Naive thymus-derived CD8-positive, alpha-beta T cell (primary cell): ENCODE measurements at regions not wholly inside any gene's neighbourhood (a gene's known extent, or its start where the extent isn't known, plus 50 kb on each side); places are given as distances from the start of the nearest gene placed in this dataset.

Experiments used
- ATAC-seq, 2 donors: fragments of 150-1000 bp; cut with Tn5 transposase in 1 of 2; sonication (Bioruptor Pico), chemical (Tn5 transposase) in 1 of 2; 1 replicate in 1 of 2; 2 replicates in 1 of 2; pipeline ENCODE4 v1.10.0; 2021; ENCODE audit warnings: mild to moderate bottlenecking in 2 of 2, moderate library complexity in 2 of 2
- POLR2A ChIA-PET: fragments of 350-600 bp; sonication (Branson Sonifier 250); formaldehyde crosslinking; loops from one replicate; lab custom pipeline; 2021; ENCODE audit warnings: antibody characterized with exemption; lab: Charles Lee
- DNase-seq, 10 donors: peaks; one replicate each; pipeline versions ENCODE4 v3.0.0 to v3.0.0-alpha.2; 2020 to 2022
- H3K27ac Mint-ChIP-seq, 10 donors: one replicate each; pipeline ENCODE4 v1.8.0; 2020 to 2022; ENCODE audit warnings: mild to moderate bottlenecking in 10 of 10, mixed read lengths in 10 of 10, moderate library complexity in 4 of 10, inconsistent platforms in 1 of 10
- H3K27me3 Mint-ChIP-seq, 5 donors: one replicate each; pipeline ENCODE4 v1.8.0; 2021 to 2022; ENCODE audit warnings: mixed read lengths in 5 of 5
- H3K36me3 Mint-ChIP-seq, 3 donors: one replicate each; pipeline ENCODE4 v1.8.0; 2020 to 2022; ENCODE audit warnings: mixed read lengths in 3 of 3, mild to moderate bottlenecking in 2 of 3, inconsistent platforms in 1 of 3
- H3K4me1 Mint-ChIP-seq, 4 donors: one replicate each; pipeline ENCODE4 v1.8.0; 2021 to 2022; ENCODE audit warnings: mixed read lengths in 4 of 4
- H3K4me3 Mint-ChIP-seq, 10 donors: one replicate each; pipeline ENCODE4 v1.8.0; 2020 to 2022; ENCODE audit warnings: mild to moderate bottlenecking in 10 of 10, mixed read lengths in 10 of 10, moderate library complexity in 6 of 10, inconsistent platforms in 1 of 10
- H3K9me3 Mint-ChIP-seq, 9 donors: one replicate each; pipeline ENCODE4 v1.8.0; 2020 to 2022; ENCODE audit warnings: mixed read lengths in 9 of 9, mild to moderate bottlenecking in 3 of 9, inconsistent platforms in 1 of 9, moderate library complexity in 1 of 9

DNA sequence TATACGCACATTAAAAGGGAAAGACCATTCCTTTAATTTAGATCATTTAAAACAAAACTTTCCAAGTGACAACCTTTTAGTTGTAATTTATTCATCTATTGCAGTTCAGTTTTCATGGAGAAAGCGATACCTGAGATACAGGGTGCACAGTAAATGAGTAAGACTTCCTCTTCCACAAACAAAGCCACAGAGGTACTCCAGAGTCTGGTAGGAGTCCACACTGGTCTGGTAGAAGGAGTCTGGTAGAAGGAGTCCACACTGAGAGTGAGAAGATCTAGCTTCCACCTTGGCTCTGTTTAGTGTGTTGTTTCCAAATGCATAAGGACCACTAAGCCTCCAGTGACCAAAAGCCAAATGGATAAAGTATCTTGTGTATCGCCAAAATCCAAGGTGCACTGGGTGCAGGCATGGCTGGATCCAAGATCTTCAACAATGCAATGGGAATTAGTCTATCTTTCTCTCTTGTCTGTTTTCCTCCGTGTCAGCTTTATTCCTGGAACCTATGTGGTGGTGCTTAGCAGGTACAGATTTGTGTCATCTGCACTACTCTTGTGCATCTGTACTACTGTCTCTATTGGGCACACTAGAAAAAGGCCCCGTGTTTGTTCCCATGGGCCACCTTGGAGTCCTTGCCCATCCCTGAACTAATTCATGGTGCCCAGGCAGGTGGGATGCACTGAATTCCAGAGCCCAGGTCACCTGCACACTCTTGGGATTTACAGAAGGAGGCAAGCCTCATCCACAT, 331.1 kb downstream of the BCL11B start:
- DNase-seq, result no peak
- POLR2A ChIA-PET, result interaction anchor here (0.6 kb wide), 1 partner anchor 100 kb away, joined by 4 read pairs; no protein-coding TSS in a partner anchor
- no peaks in the 10 kb centered on the region for H3K36me3 Mint-ChIP-seq

DNA sequence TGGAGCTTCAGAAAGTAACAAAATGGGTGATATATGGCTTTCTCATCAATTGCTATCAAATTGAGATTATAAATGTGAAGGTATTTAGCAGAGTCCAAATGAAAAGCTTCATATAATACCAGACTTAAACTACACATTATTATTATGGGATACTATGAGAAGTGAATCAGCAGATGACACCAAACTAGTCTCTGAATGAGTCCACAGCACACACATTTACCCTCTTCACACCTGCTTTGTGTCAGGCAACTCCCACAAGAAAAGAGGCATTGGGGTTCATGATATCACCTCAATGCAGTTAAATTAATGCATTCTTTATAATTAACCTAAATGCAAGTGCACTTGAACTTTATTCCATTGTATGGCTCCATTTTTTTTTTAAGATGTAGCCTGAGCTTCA, 330.5 kb downstream of the BCL11B start:
- POLR2A ChIA-PET, result interaction anchor here (0.6 kb wide), 1 partner anchor 100 kb away, joined by 4 read pairs; no protein-coding TSS in a partner anchor
- peaks cover 30 to 52% (median 37%) of the 10 kb centered on the region in 4 donors for H3K4me1 Mint-ChIP-seq

More for the DNA sequence above, 331.1 kb downstream of the BCL11B start:
- Mint-ChIP-seq H3K27ac (peak overlapping the region in 1 of 10 donors; percentile 8), H3K9me3 (peaks cover 0 to 12% (median 0%) of the 10 kb centered on the region in 9 donors), H3K27me3 (no peaks in the 10 kb centered on the region), H3K4me1 (peaks cover 30 to 54% (median 43%) of the 10 kb centered on the region in 4 donors), H3K4me3 (peak overlapping the region in 1 of 10 donors; percentile 2)
- ATAC-seq, result no peak

DNA sequence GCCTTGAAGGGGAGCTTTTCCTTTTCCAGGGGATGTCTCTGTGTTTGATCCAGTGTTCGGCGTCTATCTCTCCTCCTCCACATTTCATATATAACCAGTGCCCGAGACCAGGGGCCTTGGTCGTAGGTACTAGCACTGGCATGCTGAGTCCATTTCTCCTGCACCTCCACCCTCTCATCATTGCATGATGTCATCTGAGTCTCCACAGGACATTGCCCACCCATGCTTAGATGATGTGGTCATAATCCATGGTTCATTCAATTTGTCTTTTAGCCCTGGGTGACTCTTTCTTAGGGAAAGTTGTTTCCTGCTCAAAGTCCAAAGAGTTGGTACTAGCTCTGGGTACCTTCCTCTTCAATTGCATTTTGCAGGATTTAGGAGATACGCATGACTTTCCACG, 328.1 kb downstream of the BCL11B start:
- Mint-ChIP-seq H3K4me3 (peak overlapping the region in 1 of 10 donors; percentile 4), H3K4me1 (peaks cover 25 to 46% (median 31%) of the 10 kb centered on the region in 4 donors), H3K36me3 (no peaks in the 10 kb centered on the region), H3K27ac (peak overlapping the region in 2 of 10 donors; percentile 43 to 67), H3K27me3 (no peaks in the 10 kb centered on the region), H3K9me3 (no peaks in the 10 kb centered on the region)
- no peak for ATAC-seq
- DNase-seq, result no peak
- POLR2A ChIA-PET, result interaction anchor here (1.0 to 1.9 kb wide), 3 partner anchors 10 to 41 kb away, joined by 3 to 4 read pairs (median 3); no protein-coding TSS in a partner anchor

More for the DNA sequence above, 330.5 kb downstream of the BCL11B start:
- Mint-ChIP-seq H3K27ac (no peak overlapping the region), H3K36me3 (no peaks in the 10 kb centered on the region), H3K27me3 (no peaks in the 10 kb centered on the region), H3K9me3 (peaks cover 0 to 12% (median 0%) of the 10 kb centered on the region in 9 donors), H3K4me3 (no peak overlapping the region)
- no peak for DNase-seq
- ATAC-seq, result no peak

DNA sequence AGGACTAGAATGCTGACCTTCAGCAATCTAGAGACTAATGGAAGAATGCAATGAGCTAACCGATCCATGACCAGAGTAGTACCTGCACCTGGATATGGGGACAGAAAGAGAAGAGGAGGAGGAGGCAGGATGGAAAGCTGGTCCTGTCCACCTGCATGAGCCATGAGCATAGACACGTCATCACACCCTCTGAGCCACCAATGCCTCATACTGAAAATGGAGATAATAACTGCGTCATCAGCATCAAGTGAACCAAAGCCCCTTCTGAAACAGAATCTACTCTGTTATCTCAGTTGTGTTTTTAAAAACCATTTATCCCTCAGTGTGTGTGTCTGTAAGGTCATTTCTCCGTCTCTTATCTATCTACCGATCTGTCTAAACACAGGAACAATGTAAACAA, 327.0 kb downstream of the BCL11B start:
- H3K4me3 Mint-ChIP-seq, result no peak overlapping the region
- H3K4me1 Mint-ChIP-seq, result peaks cover 22 to 40% (median 27%) of the 10 kb centered on the region in 4 donors
- no peak for ATAC-seq

DNA sequence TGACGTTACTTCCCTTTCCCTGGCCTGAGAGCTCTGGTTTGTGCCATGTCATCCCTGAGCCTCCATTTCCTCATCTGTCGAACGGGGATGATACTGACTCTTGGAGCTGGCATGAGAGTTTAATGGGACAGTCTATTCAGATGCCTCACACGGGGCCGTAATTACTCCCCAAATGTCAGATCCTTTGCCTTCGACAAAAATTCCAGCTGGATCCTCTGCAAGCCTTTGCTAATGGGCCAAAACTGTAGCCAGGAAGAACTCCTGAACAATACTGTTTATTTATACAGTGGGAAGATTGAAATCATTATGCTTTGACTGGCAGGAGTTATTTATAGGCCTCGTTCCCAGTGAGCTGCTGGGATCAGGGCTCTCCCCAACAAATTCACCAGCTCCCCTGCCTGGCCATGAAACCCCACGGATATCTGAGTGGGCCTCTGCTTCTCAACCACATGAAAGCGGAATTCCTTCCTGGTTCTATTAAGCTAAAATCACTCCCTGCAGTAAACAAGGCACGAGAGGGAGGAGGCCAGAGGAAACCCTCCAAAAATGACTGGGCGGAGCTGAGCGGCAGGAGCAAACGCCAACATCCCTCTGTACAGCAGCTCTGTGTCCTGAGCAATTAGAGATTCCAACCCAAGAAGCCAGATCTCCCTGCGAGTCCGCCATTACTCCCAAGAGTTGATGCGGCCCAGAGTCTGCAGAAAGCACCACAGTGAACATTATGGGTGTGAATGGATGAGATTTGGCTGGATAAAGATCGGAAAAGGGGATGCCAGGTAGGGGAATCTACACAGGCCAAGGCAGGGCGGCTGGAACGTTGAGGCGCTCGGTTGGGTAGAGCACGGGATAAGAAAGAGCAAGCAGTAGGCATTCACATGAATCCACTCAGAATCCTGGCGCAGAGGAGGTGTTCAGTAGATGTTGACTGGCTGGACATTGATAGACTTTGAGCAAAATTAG, 326.1 kb downstream of the BCL11B start:
- Mint-ChIP-seq H3K4me3 (no peak overlapping the region), H3K4me1 (peaks cover 20 to 32% (median 27%) of the 10 kb centered on the region in 4 donors), H3K36me3 (no peaks in the 10 kb centered on the region), H3K27me3 (no peaks in the 10 kb centered on the region), H3K27ac (peak overlapping the region in 2 of 10 donors; percentile 22 to 54), H3K9me3 (no peaks in the 10 kb centered on the region)
- POLR2A ChIA-PET, result no interaction called here
- ATAC-seq (no peak), DNase-seq (no peak)

More for the DNA sequence above, 327.0 kb downstream of the BCL11B start:
- H3K27me3 Mint-ChIP-seq, result no peaks in the 10 kb centered on the region
- no peaks in the 10 kb centered on the region for H3K9me3 Mint-ChIP-seq
- peak overlapping the region in 1 of 10 donors; percentile 80 for H3K27ac Mint-ChIP-seq
- POLR2A ChIA-PET, result no interaction called here
- no peak for DNase-seq
- no peaks in the 10 kb centered on the region for H3K36me3 Mint-ChIP-seq

DNA sequence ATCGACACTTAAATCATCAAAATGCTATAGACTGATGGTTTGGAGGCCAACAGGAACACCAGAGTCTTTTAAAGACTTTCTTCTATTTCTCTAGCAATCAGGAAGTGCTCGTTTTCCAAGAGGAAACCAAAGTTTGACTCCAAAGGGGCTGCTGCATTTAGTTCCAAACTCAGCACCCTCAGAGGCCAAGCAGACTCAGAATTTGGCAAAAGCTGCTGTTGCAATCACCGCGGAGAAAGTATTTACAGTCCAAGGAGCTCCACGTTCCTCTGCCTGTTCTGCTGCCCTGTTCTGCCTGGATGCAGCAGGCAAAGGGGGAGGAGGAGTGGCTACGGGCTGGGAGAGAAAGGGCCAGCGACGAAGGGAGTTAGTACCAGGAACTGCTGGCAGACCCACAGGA, 325.1 kb downstream of the BCL11B start:
- Mint-ChIP-seq H3K9me3 (no peaks in the 10 kb centered on the region), H3K4me3 (no peak overlapping the region), H3K27ac (peak overlapping the region in 3 of 10 donors; percentile 43 to 69 (median 57)), H3K4me1 (peaks cover 20 to 32% (median 26%) of the 10 kb centered on the region in 4 donors), H3K27me3 (no peaks in the 10 kb centered on the region), H3K36me3 (no peaks in the 10 kb centered on the region)
- DNase-seq (no peak), ATAC-seq (no peak)
- POLR2A ChIA-PET, result no interaction called here

DNA sequence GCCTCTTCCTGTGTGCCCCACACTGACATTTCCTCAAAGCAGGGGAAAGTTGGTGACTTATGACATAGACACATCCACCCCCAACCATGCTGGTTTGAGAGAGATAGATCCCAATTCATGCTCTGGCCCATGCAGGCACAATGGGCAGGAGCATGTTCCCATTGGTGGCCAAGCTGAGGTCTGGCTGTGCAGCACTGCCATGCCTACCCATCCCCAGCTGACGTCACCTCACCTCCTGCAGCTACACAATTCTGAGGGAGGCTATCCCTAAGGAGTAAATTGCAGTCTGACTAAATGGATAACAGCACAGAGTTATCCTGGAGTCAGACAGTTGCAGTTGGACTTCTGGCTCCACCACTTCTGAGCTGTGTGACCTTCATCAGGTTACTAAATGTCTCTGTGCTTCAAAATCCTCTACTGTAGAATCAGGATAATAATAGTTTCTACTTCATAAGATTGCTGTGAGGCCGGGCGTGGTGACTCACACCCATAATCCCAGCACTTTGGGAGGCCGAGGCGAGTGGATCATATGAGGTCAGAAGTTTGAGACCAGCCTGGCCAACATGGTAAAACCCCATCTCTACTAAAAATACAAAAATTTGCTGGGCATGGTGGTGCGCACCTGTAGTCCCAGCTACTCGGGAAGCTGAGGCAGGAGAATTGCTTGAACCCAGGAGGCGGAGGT, 323.9 kb downstream of the BCL11B start:
- Mint-ChIP-seq H3K4me3 (no peak overlapping the region), H3K9me3 (no peaks in the 10 kb centered on the region), H3K27me3 (no peaks in the 10 kb centered on the region), H3K27ac (peak overlapping the region in 2 of 10 donors; percentile 33 to 69), H3K36me3 (no peaks in the 10 kb centered on the region), H3K4me1 (peaks cover 20 to 32% (median 25%) of the 10 kb centered on the region in 4 donors)
- POLR2A ChIA-PET, result interaction anchor here (1.1 to 1.3 kb wide), 2 partner anchors 10 to 23 kb away, joined by 3 to 4 read pairs; no protein-coding TSS in a partner anchor
- DNase-seq (no peak), ATAC-seq (no peak)

DNA sequence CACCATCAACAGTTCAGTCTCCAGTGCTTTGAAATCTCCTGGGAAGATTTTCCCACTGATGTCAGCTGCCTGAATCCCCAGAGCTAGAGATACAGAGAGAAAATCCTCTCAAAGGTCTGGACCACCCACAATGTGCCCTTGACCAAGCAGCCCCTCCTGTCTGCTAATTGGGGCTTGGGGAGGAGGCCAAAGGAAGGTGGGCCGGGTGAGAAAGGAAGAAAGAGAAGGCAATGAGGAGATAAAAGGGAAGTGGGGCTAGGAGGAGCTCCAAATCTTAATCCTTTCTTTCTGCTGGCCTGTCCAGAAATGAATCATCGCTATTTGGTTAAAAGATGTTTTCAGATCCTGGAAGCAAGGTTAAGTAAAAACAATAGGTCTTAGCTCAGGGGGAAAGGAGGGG, 322.9 kb downstream of the BCL11B start:
- ATAC-seq (no peak), DNase-seq (no peak)
- POLR2A ChIA-PET, result interaction anchor here (1.1 kb wide), 1 partner anchor 9 kb away, joined by 3 read pairs; no protein-coding TSS in a partner anchor
- Mint-ChIP-seq H3K36me3 (no peaks in the 10 kb centered on the region), H3K27me3 (no peaks in the 10 kb centered on the region), H3K9me3 (no peaks in the 10 kb centered on the region), H3K4me1 (peaks cover 17 to 32% (median 25%) of the 10 kb centered on the region in 4 donors), H3K4me3 (no peak overlapping the region), H3K27ac (peak overlapping the region in 3 of 10 donors; percentile 3 to 29 (median 11))

DNA sequence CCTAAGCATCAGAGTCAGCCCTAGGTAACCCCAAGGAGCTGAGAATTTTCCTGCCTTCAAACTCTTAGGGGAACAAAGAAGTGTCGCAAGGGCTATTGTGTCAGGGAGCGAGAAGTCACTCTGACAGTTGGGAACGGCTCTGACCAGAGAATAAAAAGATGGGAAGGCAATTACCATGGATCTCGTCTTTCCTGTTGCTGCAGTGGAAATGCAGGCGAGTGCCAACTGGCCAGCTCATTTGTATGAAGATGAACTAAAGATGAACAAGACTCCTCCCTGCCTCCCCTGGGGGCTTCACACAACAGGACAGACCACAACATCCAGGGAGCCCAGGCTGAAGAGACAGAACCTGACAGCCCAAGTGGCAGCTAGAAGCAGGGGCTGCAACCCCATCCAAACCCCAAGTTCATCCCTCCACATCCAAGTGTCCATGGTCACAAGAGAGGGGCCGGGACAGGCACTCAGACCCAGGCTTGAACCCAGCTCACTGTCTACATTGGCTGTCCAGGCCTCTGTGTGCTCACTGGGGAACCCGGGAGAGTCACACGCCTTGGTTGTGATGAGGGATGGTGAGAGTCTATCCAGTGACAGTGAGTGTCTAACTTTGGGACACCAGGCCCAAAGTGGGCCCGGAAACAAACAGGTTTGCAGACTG, 322.4 kb downstream of the BCL11B start:
- H3K27ac Mint-ChIP-seq, result peak overlapping the region in 3 of 10 donors; percentile 3 to 29 (median 11)
- no peak for ATAC-seq
- no peaks in the 10 kb centered on the region for H3K9me3 Mint-ChIP-seq

DNA sequence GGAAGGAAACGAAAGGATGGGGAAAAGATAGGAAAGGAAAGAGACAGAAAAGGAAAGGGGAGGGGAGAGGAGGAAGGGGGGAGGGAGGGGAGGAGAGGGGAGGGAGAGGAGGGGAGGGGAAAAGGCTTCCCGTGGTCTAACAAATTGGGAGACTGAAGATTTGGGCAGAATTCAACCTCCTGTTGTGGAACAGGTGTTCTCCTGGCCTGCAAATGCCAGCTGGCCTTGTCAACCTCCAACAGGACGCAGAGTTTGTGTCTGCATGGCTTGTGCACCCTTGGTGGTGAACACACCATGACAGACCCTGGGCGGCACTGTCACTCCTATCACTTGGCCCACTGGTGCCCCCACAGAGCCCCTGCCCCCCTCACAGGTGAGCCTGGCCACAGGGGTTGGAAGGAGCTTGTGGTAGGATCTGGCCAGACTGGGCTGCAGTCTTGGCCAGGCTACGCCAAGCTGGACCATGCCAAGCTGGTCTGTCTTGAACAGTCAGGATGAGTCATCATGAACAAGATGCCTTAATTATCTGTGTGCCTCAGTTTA, 321.6 kb downstream of the BCL11B start:
- ATAC-seq, result no peak
- POLR2A ChIA-PET, result interaction anchor here (0.9 to 1.2 kb wide), 2 partner anchors 19 to 38 kb away, joined by 3 read pairs; no protein-coding TSS in a partner anchor
- Mint-ChIP-seq H3K27ac (no peak overlapping the region), H3K4me1 (peaks cover 17 to 37% (median 24%) of the 10 kb centered on the region in 4 donors), H3K27me3 (no peaks in the 10 kb centered on the region), H3K9me3 (no peaks in the 10 kb centered on the region), H3K4me3 (no peak overlapping the region), H3K36me3 (no peaks in the 10 kb centered on the region)
- DNase-seq, result no peak

More for the DNA sequence above, 322.4 kb downstream of the BCL11B start:
- POLR2A ChIA-PET, result interaction anchor here (1.2 kb wide), 1 partner anchor 37 kb away, joined by 3 read pairs; no protein-coding TSS in a partner anchor
- Mint-ChIP-seq H3K4me3 (no peak overlapping the region), H3K27me3 (no peaks in the 10 kb centered on the region), H3K4me1 (peaks cover 17 to 37% (median 25%) of the 10 kb centered on the region in 4 donors), H3K36me3 (no peaks in the 10 kb centered on the region)
- DNase-seq, result no peak

DNA sequence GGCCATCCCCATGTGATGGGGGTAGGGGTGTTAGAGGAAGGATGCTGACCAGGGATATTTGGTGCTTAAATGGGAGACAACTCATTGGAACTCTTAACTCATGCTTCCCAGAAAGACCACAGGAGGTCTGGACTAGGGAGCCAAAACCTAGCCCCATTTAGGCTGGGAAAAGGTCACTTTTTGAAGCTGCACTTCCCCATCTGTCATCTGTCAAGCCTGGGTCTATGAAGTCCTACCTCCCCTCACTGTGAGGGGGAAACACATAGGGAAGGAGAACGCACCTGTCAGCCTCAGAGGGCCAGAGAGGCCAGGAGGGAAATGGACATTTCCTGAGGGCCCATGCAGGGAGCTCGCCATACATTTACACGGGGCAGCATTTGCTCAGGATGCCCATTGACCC, 321.0 kb downstream of the BCL11B start:
- DNase-seq (no peak), ATAC-seq (no peak)
- Mint-ChIP-seq H3K9me3 (no peaks in the 10 kb centered on the region), H3K27ac (no peak overlapping the region), H3K27me3 (no peaks in the 10 kb centered on the region), H3K4me1 (peaks cover 20 to 42% (median 24%) of the 10 kb centered on the region in 4 donors), H3K36me3 (no peaks in the 10 kb centered on the region), H3K4me3 (no peak overlapping the region)
- POLR2A ChIA-PET, result interaction anchor here (0.9 kb wide), 1 partner anchor 19 kb away, joined by 3 read pairs; no protein-coding TSS in a partner anchor
